NCI-H748 (cell line): ENCODE measurements at regions not wholly inside any gene's neighbourhood (a gene's known extent, or its start where the extent isn't known, plus 50 kb on each side); places are given as distances from the start of the nearest gene placed in this dataset.
"Not testable (repeated sequence)": the region's sequence is repeated elsewhere in the genome, so short reads cannot be mapped to it uniquely, and the experiment has no call there.

Experiments used
- DNase-seq: peaks from one replicate; lab custom pipeline; 2025; ENCODE audit not compliant: unreplicated experiment; lab: John Stamatoyannopoulos, UW

DNA sequence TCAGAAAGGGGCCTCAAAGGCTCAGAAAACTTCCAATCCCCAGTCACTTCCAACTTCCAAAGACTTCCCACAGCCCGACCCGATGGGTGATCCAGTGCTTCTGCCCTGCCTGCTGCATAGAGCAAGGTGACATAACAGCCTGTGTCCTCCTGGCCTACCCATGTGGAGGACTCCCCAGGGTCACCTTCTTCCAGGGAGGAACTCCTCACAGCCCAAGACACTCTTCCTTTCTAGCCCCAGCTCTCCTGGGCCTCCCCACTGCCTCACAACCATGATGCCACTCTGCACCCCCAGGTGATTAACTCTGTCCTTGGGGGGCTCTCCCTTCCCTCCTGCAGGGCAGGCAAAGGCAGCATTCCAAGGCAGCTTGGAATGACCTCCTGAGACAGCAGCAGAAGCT is 158.4 kb upstream of the PDE1C start:
- DNase-seq = no peak

DNA sequence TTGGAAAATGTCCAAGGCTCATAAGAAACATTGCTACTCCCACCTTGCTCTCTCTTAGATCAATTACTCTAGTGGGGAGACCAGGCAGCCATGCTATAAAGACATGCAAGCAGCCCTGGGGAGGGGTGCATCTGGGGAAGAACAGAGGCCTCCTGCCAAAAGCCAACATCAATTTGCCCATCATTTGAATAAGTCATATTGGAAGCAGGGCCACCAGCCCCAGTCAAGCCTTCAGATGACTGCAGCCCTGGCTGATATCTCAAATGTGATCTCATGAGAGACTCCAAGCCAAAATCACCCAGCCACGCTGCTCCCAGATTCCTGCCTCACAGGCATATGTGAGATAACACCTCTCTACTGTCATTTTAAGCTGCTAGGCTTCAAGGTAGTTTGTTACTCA is 157.5 kb upstream of the PDE1C start:
- no peak for DNase-seq

DNA sequence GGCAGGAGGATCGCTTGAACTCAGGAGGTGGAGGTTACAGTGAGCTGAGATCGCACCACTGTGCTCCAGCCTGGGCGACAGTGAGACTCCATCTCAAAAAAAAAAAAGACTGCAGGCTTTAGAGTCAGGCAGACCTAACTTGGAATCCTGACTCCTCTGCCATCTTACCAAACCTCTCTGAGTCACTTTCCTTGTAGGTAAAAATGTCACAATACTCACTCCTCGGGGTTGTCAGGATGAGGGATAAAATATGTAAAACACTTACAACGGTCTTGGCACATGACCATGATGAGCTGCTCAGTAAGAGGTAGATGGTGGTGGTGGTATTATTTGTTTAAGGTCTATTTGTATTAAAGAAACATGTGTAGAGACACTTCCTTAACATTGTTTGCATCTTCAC is 154.1 kb upstream of the PDE1C start:
- no peak for DNase-seq

DNA sequence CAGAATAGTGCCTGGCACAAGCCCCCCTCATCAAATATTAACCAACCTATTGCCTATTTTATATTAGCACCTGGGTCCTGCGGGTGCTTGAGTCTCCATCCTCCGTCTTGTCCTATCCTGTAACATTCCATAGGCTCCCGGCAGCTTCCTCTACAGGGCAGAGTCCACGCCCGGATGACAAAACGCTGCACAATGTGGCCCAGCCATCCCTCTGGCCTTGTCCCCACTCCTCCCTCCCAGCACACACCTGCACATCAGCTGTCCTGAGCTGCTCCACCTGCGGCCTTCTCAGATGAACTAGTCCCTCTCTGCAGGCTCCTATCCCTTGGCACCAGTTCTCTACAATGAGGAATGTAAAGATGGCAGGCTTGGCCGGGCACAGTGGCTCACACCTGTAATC is 153.5 kb upstream of the PDE1C start:
- no peak for DNase-seq

DNA sequence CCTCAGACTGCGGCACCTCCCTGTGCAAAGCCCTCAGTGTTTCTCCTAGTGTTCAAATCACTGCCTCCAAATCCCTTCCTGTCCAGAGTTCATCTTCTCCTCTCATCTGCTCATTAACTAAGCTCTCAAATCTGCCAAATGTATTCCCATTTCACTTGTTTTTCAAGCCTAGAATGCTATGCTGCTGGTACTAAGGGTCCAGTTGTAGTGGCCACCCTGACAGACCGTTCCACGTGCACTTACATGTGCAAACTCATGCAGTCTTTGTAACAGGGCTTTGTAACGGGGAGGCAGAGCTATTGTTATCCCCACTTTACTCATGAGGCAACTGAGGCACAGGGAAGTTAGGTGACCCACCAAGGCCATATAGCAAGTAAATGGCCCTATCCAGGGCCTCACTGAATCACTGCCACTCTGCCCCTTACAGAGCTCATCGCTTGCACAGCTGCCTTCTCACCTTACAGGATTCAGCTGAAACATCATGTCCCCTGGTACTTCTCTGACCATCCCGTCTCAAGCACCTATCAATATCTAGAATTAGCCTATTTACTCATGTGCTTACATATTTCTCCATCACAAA is 153.0 kb upstream of the PDE1C start:
- DNase-seq = no peak

DNA sequence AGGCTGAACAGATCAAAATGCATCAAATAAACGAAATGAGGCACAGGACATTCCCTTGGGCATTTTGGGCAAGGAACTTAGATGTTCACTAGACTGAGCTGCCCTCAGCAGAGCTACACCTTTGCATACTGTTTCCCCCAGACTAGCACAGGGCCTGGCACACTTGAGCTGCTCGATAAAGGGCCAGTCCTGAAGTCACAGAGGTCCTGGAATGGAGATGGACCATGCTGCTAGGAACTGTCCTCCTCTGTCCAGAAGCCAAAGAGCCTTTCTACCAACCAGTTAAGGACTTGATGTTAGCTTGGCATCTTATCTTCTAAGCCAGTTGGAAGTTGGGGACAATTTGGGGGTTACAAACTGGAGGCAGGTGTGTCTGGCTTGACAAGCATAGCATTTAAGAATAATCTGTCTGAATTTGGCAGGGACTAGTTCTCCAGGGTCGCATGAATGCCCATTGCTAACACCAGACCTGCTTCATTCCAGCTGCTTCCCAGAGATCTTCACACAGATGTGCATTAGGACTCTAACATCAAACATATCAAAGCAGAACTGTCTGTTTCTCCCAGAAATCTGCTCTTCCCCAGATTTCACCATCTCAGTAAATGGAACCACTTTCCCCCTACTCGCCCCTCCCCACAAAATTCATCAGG is 152.2 kb upstream of the PDE1C start:
- no peak for DNase-seq

DNA sequence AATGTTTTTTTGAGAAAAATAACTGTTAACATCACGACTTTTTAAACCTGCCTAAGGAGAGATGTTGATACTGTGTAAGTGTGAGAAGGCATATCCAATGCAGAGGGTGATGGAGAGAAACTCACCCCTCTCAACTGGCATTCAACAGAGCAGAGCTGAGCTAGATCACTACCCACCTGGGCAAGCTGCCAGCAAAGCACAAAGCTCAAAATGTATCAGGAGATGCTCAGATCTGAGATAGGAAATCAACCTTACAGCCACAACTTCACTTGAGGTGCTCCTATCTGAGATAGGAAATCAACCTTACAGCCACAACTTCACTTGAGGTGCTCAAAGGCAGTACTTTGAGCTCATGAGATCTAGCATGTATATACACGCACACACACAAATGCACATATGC is 151.5 kb upstream of the PDE1C start:
- DNase-seq = no peak

DNA sequence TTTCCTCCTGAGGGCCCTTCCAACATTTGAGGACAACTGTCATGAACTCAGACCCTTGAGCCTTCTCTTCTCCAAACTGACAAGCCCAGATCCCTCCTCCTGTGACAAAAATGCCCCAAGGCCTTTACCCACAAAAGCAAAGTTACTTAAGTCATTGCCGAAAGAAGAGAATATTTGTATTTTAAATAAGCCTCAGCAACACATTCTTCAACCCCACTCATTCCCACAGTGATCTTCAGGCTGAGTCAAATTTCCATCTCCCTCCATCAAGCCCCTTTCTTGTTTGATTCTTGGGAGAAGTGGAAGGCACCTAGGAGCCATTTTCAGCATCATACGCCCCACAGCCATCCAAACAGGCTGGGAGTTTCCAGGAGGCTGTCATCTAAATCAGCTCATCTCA is 150.8 kb upstream of the PDE1C start:
- DNase-seq = no peak

DNA sequence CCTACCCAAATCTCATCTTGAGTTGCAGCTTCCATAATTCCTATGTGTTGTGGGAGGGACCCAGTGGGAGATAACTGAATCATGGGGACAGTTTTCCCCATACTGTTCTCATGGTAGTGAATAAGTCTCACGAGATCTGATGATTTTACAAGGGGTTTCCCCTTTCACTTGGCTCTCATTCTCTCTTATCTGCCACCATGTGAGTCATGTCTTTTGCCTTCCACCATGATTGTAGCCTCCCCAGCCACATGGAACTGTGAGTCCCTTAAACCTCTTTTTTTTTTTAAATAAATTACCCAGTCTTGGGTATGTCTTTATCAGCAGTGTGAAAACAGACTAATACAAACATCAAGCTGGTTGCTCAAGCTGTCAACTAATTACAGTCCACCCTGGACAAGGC is 149.6 kb upstream of the PDE1C start:
- not testable (repeated sequence) for DNase-seq

DNA sequence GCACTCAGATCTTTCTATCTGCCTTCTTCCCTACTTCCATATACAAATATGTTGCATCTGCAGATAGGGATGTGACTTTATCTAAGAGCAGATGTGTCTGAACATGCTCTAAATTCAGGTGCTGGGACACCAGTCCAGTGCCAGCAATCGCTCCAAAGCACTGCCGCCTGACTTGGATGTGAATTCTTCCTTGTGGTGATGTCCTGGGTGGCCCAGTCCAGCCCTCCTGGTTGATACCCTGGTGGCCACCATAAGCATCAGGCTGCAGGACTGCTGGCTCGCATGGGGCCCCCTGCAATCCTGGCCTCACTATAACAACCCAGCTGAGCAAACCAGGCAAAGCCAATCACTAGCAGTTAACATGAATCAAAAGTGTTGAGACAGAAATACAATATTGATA is 149.2 kb upstream of the PDE1C start:
- DNase-seq = no peak

DNA sequence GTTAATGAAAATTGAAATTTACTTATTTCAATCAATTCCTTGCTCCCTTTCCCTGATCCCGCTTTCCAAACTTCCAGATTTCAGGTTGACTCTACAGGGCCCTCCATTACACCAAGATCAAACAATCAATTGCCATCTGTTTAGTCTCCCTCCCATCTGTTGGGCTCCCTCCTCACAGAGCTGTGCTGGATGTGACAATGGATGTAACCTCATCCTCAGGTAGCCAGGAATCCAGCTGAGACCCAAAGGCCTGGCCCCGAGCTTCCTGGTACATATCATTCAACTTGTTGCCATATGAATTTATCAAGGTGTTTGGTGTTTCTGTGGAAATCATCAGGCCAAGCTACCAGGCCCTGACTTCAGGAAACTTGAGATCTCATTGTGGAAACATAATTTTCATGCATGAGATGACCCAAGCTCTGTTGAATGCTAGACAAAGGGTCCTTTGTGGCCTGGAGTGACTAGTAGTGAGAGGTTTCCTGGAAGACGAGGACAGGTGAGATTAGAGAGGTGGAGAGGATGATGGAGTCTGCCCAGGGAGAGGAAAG is 148.6 kb upstream of the PDE1C start:
- no peak for DNase-seq

DNA sequence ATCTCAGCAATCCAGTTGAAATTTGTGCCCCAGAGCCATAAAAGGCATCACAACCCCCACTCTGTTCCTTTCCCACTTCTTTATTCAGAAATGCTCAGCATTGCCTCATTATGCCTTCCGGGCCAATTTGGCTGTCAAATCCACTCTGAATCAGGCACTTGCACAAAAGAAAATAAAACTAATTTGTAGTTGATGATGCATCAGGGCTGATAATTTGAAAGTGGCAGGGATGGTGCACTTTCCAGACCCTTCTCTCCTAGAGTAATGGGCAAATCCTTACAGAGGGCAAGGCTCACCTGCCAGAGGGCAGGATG is 147.9 kb upstream of the PDE1C start:
- no peak for DNase-seq

DNA sequence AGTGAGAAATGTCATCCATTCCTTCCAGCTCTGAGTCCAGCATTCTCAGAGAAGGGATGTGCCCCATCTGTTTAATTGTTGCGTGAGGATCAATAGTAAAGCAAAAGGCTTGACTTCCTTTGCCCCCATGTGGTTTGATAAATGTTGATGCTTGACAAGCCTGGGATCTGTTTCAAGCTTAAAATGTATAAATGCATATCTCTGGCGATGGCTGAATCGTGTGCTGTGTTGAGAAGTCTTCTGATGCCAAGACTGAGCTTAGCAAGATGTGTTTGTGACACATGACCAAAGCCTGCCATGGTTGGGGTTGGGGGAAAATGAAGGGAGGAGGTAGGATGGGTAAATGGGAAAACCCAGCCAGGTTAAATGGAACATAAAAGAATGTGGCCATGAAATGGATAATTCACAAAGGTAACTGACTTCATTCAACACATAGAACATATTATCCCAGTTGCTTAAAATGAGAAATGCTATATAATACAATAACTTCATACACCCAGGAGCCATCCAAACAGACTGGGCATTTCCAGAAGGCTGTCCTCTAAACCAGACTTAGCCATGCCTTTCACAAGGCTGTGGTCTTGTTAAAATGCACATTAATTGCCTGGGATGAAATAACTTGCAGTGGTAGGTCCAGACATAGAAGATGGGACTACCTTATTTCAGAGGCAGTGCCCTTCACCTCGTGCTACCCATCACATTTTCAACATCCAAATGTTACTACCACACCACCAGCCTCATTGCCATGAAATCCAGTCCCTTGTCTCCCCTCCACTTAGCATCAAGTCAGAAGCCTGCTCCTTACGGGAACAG is 147.3 kb upstream of the PDE1C start:
- no peak for DNase-seq

DNA sequence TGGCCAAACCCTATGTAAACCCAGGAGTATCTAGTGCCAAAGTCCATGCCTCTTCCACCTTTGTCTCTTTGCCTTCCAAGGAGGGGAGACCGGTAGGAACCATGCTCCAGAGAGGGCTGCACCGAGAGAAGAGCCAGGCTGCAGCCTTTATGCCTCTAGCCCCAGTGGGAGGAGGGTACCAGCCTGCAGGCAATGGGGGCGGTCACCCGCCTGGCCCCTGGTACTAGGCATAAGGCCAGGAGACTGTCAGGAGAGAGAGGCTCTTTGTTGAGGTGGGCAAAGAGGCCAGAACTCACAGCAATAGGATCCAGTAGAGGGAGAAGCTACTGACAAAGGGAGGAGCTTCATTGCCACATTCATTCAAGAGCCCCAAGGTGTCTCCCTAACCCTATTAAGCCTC is 146.6 kb upstream of the PDE1C start:
- no peak for DNase-seq

DNA sequence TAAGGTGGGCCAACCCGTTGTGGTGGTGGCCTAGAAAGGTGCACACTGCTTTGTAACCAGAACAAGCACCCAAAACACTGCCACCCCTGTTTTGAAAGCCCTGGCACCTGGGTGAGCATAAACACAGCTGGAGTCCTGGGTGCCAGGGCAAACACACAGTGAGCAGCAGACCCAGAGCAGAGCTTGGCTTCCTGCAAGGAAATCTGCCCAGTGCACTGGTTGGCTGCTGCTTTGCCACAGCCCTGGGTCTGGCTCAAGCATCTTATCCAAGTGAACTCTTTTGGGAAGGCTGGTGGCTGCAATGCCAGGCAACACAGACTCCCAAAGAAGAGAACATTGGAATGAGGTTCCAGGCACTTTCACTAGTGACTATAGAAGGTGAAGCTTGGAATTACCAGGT is 145.5 kb upstream of the PDE1C start:
- DNase-seq = no peak

DNA sequence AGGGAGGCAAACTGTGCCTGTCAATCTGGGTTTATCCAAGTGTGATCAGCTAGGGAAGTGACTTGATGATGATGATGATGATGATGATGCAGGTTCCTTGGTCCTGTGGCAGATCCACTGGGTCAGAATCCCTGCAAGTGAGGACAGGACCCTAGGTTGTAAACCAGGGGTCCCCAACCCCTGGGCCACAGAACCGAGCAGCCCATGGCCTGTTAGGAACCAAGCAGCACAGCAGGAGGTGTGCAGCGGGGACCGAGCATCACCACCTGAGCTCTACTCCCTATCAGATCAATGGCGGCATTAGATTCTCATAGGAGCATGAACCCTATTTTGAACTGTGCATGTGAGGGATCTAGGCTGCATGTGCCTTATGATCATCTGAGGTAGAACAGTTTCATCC is 144.7 kb upstream of the PDE1C start:
- no peak for DNase-seq

DNA sequence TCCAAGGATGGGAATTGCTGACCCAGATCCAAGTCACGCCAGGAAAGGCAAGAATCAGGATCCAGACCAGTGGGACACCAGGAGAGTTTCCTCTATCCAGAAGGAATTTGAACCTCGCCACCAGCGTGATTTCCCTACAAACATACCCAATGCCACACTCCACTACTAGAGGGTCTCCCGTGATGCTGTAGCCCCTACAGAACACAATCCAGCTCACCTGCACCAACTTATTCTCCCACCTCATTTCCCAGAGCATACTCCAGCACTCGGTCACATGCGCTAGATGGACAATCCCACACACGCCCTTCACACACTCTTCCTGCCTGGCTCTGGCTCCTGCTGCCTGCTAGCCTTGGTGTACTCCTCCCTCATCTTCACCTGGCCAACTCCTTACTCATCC is 142.1 kb upstream of the PDE1C start:
- no peak for DNase-seq

DNA sequence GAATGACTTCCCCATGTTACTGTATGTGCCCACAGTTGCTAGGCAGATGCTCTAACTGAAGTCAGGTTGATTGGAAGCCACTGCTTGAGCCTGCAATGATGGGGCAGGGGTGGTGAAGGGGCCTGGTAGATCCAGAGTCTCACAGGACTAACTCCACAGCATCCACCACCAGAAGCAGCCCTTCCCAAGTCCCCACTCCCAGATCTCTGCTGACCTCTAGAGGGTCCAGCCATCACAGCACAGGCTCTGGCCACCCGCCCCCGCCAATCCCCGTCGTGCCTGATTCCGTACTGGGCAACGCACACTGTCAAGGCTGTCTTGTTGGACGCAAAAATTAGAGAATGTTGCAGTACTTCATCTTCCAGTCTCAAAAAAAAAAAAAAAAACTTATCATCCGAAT is 136.8 kb upstream of the PDE1C start:
- peak; percentile 36 for DNase-seq

DNA sequence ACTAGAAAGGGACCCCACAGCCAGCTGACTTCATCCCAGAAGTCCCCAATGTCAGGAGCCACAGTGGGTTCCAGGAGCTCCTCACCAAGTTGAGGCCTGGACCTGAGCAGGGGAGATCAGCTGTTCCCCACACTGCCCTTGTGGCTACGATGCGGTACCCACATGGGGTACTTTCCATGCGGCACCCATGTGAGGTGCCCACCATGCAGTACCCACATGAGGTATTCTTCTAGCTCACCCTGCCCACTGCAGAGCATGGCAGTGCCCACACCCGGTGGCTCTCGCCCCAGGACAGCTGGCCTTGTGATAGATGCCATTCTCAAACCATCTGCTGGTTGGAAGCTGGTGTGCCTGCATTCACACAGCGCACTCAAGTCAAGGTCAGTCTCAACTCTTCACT is 136.3 kb upstream of the PDE1C start:
- DNase-seq = no peak

DNA sequence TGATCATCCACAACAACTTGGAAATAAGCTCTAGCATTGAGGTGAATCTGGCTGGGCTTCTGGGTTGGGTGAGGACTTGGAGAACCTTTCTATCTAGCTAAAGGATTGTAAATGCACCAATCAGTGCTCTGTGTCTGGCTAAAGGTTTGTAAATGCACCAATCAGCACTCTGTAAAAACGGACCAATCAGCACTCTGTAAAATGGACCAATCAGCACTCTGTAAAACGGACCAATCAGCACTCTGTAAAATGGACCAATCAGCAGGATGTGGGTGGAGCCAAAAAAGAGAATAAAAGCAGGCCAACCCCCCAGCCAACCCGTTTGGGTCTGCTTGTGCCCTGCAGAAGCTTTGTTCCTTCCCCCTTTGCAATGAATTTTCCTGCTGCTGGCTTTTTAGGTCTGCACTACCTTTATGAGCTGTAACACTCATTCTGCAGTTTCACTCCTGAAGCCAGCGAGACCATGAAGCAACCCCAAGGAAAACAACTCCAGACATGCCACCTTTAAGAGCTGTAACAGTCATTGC is 135.2 kb upstream of the PDE1C start:
- not testable (repeated sequence) for DNase-seq

DNA sequence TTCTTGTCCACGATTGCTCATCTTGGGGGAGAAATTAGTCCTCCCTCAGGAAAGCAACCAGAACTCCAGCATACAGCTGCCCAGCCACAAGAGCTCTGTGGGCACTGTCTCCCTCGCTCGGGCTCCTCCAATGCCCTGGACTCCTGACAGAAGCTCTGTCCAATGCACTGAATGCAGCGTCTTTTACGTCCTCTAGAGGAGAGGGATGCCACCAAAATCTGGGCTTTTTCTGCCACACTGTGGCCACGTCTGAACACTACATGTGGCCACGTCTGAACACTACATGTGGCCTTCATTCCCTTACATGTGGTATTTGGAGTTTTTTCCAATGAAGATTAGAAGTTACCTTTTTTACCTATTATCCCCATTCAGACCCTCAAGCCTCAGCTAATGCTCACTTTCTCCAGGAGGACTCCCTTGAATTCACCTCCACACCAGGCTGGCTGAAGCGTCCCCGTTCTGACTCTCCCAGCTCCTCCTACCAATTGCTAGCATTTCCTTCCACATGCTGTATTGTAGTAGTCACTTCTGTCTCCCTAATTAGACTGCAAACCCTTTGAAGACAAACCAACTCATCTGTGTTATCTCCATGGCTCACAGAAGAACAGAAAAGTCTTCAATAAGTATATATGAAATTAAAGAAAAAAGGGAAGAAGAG is 134.3 kb upstream of the PDE1C start:
- DNase-seq = peak; percentile 78

DNA sequence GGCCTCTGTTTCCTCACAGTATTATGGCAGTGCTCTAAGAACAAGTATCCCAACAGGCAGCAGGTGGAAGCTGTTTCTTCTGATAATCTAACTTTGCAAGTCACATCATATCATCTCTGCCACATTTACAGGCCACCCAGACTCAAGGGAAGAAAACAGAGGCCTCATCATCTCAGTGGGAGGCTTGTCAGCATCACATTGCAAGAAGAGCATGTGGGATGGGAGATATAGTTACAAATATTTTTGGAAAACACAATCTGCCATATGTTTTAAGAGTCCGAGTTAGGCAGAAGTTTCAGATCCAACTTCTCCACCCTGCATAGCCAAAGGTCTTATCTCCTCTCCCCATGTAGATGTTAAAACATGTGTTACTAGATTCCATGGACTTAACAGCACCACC is 130.4 kb upstream of the PDE1C start:
- no peak for DNase-seq
